ENCODE measurements at regions not wholly inside any gene's neighbourhood (a gene's known extent, or its start where the extent isn't known, plus 50 kb on each side); places are given as distances from the start of the nearest gene placed in this dataset.

- H3K4me3 Mint-ChIP-seq (ENCODE audit: unreplicated experiment): no peak overlapping the region
- DNase-seq (ENCODE audit: unreplicated experiment): no peak
- no peaks in the 10 kb centered on the region for H3K36me3 Mint-ChIP-seq (ENCODE audit: insufficient read depth, unreplicated experiment)
- no peak overlapping the region for H3K27ac Mint-ChIP-seq (ENCODE audit: low read depth, unreplicated experiment)
- POLR2A ChIA-PET: interaction anchor here (0.5 to 0.6 kb wide), 2 partner anchors 441 to 461 kb away, joined by 4 to 5 read pairs; no protein-coding TSS in a partner anchor
- CTCF ChIA-PET: no interaction called here
- no peak for TF ChIP-seq CTCF (IDR thresholded peaks at IDR 0.05; ENCODE audit: unreplicated experiment)
- no peaks in the 10 kb centered on the region for H3K4me1 Mint-ChIP-seq (ENCODE audit: insufficient read depth, unreplicated experiment)
- H3K9me3 Mint-ChIP-seq (ENCODE audit: unreplicated experiment): no peaks in the 10 kb centered on the region
- intact Hi-C loops (cut with micrococcal nuclease): no loop called here
- H3K27me3 Mint-ChIP-seq (ENCODE audit: insufficient read depth, unreplicated experiment): peaks cover 30% of the 10 kb centered on the region
- no TSS peak for BruUV-seq (replicated peaks)
Observed at GRCh38 chrX:106451933-106452332, 159.8 kb upstream of the RADX start.

GRCh38 chrX:106454991-106455390 lies 156.8 kb upstream of the RADX start:
- no TSS peak for BruUV-seq (replicated peaks)
- CTCF ChIA-PET: interaction anchor here (0.6 kb wide), 1 partner anchor 1138 kb away, joined by 3 read pairs; no protein-coding TSS in a partner anchor
- POLR2A ChIA-PET: no interaction called here
- H3K27me3 Mint-ChIP-seq (ENCODE audit: insufficient read depth, unreplicated experiment): peaks cover 35% of the 10 kb centered on the region
- H3K9me3 Mint-ChIP-seq (ENCODE audit: unreplicated experiment): no peaks in the 10 kb centered on the region
- no peak for DNase-seq (ENCODE audit: unreplicated experiment)
- no peaks in the 10 kb centered on the region for H3K4me1 Mint-ChIP-seq (ENCODE audit: insufficient read depth, unreplicated experiment)
- no peaks in the 10 kb centered on the region for H3K36me3 Mint-ChIP-seq (ENCODE audit: insufficient read depth, unreplicated experiment)
- intact Hi-C loops (cut with micrococcal nuclease): no loop called here
- no peak overlapping the region for H3K27ac Mint-ChIP-seq (ENCODE audit: low read depth, unreplicated experiment)
- no peak overlapping the region for H3K4me3 Mint-ChIP-seq (ENCODE audit: unreplicated experiment)
- TF ChIP-seq CTCF (IDR thresholded peaks at IDR 0.05; ENCODE audit: unreplicated experiment): no peak

GRCh38 chrX:106457802-106458201 lies 154.0 kb upstream of the RADX start:
- no peak for TF ChIP-seq CTCF (IDR thresholded peaks at IDR 0.05; ENCODE audit: unreplicated experiment)
- ChIA-PET CTCF (no interaction called here), POLR2A (no interaction called here)
- Mint-ChIP-seq H3K27me3 (ENCODE audit: insufficient read depth, unreplicated experiment) (peaks cover 54% of the 10 kb centered on the region), H3K9me3 (ENCODE audit: unreplicated experiment) (no peaks in the 10 kb centered on the region), H3K27ac (ENCODE audit: low read depth, unreplicated experiment) (no peak overlapping the region), H3K4me1 (ENCODE audit: insufficient read depth, unreplicated experiment) (no peaks in the 10 kb centered on the region), H3K36me3 (ENCODE audit: insufficient read depth, unreplicated experiment) (no peaks in the 10 kb centered on the region), H3K4me3 (ENCODE audit: unreplicated experiment) (no peak overlapping the region)
- no peak for DNase-seq (ENCODE audit: unreplicated experiment)
- no TSS peak for BruUV-seq (replicated peaks)
- intact Hi-C loops (cut with micrococcal nuclease): no loop called here

- H3K36me3 Mint-ChIP-seq (ENCODE audit: insufficient read depth, unreplicated experiment): no peaks in the 10 kb centered on the region
- H3K9me3 Mint-ChIP-seq (ENCODE audit: unreplicated experiment): peaks cover 19% of the 10 kb centered on the region
- H3K4me1 Mint-ChIP-seq (ENCODE audit: insufficient read depth, unreplicated experiment): no peaks in the 10 kb centered on the region
- no peak for DNase-seq (ENCODE audit: unreplicated experiment)
- H3K4me3 Mint-ChIP-seq (ENCODE audit: unreplicated experiment): no peak overlapping the region
- peaks cover 59% of the 10 kb centered on the region for H3K27me3 Mint-ChIP-seq (ENCODE audit: insufficient read depth, unreplicated experiment)
- TF ChIP-seq CTCF (IDR thresholded peaks at IDR 0.05; ENCODE audit: unreplicated experiment): no peak
- ChIA-PET CTCF (interaction anchor here (0.7 to 2.0 kb wide), 4 partner anchors 14 to 62 kb away, joined by 3 to 6 read pairs (median 4); no protein-coding TSS in a partner anchor), POLR2A (no interaction called here)
- no peak overlapping the region for H3K27ac Mint-ChIP-seq (ENCODE audit: low read depth, unreplicated experiment)
- no TSS peak for BruUV-seq (replicated peaks)
- intact Hi-C loops (cut with micrococcal nuclease): no loop called here
Observed at GRCh38 chrX:106467422-106467821, 144.4 kb upstream of the RADX start.
